ENCODE measurements at regions not wholly inside any gene's neighbourhood (a gene's known extent, or its start where the extent isn't known, plus 50 kb on each side); places are given as distances from the start of the nearest gene placed in this dataset.

GRCh38 chr2:65863713-65864112 lies 431.3 kb upstream of the SPRED2 start:
- H3K27me3 ChIP-seq = no peaks in the 10 kb centered on the region
- H3K36me3 ChIP-seq = no peaks in the 10 kb centered on the region
- no peaks in the 10 kb centered on the region for H3K9me3 ChIP-seq
- no peak for DNase-seq
- no peak overlapping the region for H3K4me3 ChIP-seq

GRCh38 chr2:65856928-65857327 lies 424.5 kb upstream of the SPRED2 start:
- DNase-seq = peak; percentile 63
- Histone ChIP-seq H3K36me3 (no peaks in the 10 kb centered on the region), H3K9me3 (no peaks in the 10 kb centered on the region), H3K27me3 (no peaks in the 10 kb centered on the region), H3K4me3 (no peak overlapping the region)

- Histone ChIP-seq H3K36me3 (no peaks in the 10 kb centered on the region), H3K4me3 (no peak overlapping the region), H3K27me3 (no peaks in the 10 kb centered on the region), H3K9me3 (no peaks in the 10 kb centered on the region)
- DNase-seq = no peak
Observed at GRCh38 chr2:65856423-65856822, 424.0 kb upstream of the SPRED2 start.

- H3K9me3 ChIP-seq = no peaks in the 10 kb centered on the region
- no peak overlapping the region for H3K4me3 ChIP-seq
- H3K27me3 ChIP-seq = no peaks in the 10 kb centered on the region
- H3K36me3 ChIP-seq = no peaks in the 10 kb centered on the region
- DNase-seq = no peak
Observed at GRCh38 chr2:65850695-65851094, 418.3 kb upstream of the SPRED2 start.

GRCh38 chr2:65846989-65847678 lies 414.7 kb upstream of the SPRED2 start:
- Histone ChIP-seq H3K36me3 (no peaks in the 10 kb centered on the region), H3K9me3 (no peaks in the 10 kb centered on the region), H3K4me3 (no peak overlapping the region), H3K27me3 (no peaks in the 10 kb centered on the region)
- no peak for DNase-seq

GRCh38 chr2:65845442-65846182 lies 413.2 kb upstream of the SPRED2 start:
- Histone ChIP-seq H3K9me3 (no peaks in the 10 kb centered on the region), H3K4me3 (no peak overlapping the region), H3K36me3 (no peaks in the 10 kb centered on the region), H3K27me3 (no peaks in the 10 kb centered on the region)
- no peak for DNase-seq

- no peaks in the 10 kb centered on the region for H3K9me3 ChIP-seq
- no peak for DNase-seq
- no peaks in the 10 kb centered on the region for H3K36me3 ChIP-seq
- H3K4me3 ChIP-seq = no peak overlapping the region
- no peaks in the 10 kb centered on the region for H3K27me3 ChIP-seq
Observed at GRCh38 chr2:65842104-65842503, 409.7 kb upstream of the SPRED2 start.

- H3K27me3 ChIP-seq = no peaks in the 10 kb centered on the region
- H3K4me3 ChIP-seq = no peak overlapping the region
- H3K36me3 ChIP-seq = no peaks in the 10 kb centered on the region
- H3K9me3 ChIP-seq = no peaks in the 10 kb centered on the region
- DNase-seq = no peak
Observed at GRCh38 chr2:65835975-65836549, 403.7 kb upstream of the SPRED2 start.

- Histone ChIP-seq H3K27me3 (no peaks in the 10 kb centered on the region), H3K4me3 (no peak overlapping the region), H3K9me3 (no peaks in the 10 kb centered on the region), H3K36me3 (no peaks in the 10 kb centered on the region)
- DNase-seq = no peak
Observed at GRCh38 chr2:65834771-65835475, 402.5 kb upstream of the SPRED2 start.

- Histone ChIP-seq H3K9me3 (no peaks in the 10 kb centered on the region), H3K27me3 (no peaks in the 10 kb centered on the region), H3K36me3 (no peaks in the 10 kb centered on the region), H3K4me3 (no peak overlapping the region)
- no peak for DNase-seq
Observed at GRCh38 chr2:65834062-65834461, 401.7 kb upstream of the SPRED2 start.

GRCh38 chr2:65831509-65831908 lies 399.1 kb upstream of the SPRED2 start:
- Histone ChIP-seq H3K36me3 (no peaks in the 10 kb centered on the region), H3K9me3 (no peaks in the 10 kb centered on the region), H3K4me3 (no peak overlapping the region), H3K27me3 (no peaks in the 10 kb centered on the region)
- no peak for DNase-seq

GRCh38 chr2:65826567-65826966 lies 394.2 kb upstream of the SPRED2 start:
- H3K36me3 ChIP-seq = no peaks in the 10 kb centered on the region
- no peak for DNase-seq
- peaks cover 3% of the 10 kb centered on the region for H3K9me3 ChIP-seq
- H3K4me3 ChIP-seq = no peak overlapping the region
- H3K27me3 ChIP-seq = no peaks in the 10 kb centered on the region

- H3K27me3 ChIP-seq = no peaks in the 10 kb centered on the region
- peaks cover 3% of the 10 kb centered on the region for H3K9me3 ChIP-seq
- no peak for DNase-seq
- H3K36me3 ChIP-seq = no peaks in the 10 kb centered on the region
- H3K4me3 ChIP-seq = no peak overlapping the region
Observed at GRCh38 chr2:65823511-65823910, 391.1 kb upstream of the SPRED2 start.

- no peak for DNase-seq
- Histone ChIP-seq H3K27me3 (no peaks in the 10 kb centered on the region), H3K9me3 (peaks cover 3% of the 10 kb centered on the region), H3K4me3 (no peak overlapping the region), H3K36me3 (no peaks in the 10 kb centered on the region)
Observed at GRCh38 chr2:65820454-65820853, 388.1 kb upstream of the SPRED2 start.

- Histone ChIP-seq H3K36me3 (no peaks in the 10 kb centered on the region), H3K4me3 (no peak overlapping the region), H3K27me3 (no peaks in the 10 kb centered on the region), H3K9me3 (peaks cover 3% of the 10 kb centered on the region)
- no peak for DNase-seq
Observed at GRCh38 chr2:65819963-65820362, 387.6 kb upstream of the SPRED2 start.

GRCh38 chr2:65818873-65819451 lies 386.6 kb upstream of the SPRED2 start:
- no peak for DNase-seq

GRCh38 chr2:65813631-65814173 lies 381.3 kb upstream of the SPRED2 start:
- Histone ChIP-seq H3K36me3 (no peaks in the 10 kb centered on the region), H3K27me3 (no peaks in the 10 kb centered on the region), H3K4me3 (no peak overlapping the region), H3K9me3 (no peaks in the 10 kb centered on the region)
- no peak for DNase-seq

More at GRCh38 chr2:65818873-65819451, 386.6 kb upstream of the SPRED2 start:
- H3K36me3 ChIP-seq = no peaks in the 10 kb centered on the region
- no peak overlapping the region for H3K4me3 ChIP-seq
- H3K27me3 ChIP-seq = no peaks in the 10 kb centered on the region
- H3K9me3 ChIP-seq = peaks cover 3% of the 10 kb centered on the region
